ENCODE measurements at regions not wholly inside any gene's neighbourhood (a gene's known extent, or its start where the extent isn't known, plus 50 kb on each side); places are given as distances from the start of the nearest gene placed in this dataset.

DNA sequence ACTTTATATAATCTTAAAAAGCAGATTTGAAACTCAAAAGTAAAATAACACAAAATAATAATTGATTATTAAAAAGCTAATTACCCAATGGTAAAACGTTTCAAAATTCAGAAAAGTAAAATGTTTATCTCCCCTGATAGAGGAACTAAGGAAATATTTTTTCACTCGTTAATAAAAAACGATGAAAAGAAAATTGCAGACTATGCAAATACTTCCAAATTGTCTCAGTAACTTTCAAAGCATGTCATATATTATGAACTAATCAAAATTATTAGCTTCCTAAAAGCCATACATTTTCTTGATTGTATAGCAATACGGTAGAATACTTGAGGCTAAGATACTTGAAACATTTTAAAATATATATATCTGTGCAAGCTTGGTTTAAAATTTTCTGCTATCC, 366.3 kb downstream of the TLL1 start:
- H3K36me3 ChIP-seq (ENCODE audit: control insufficient read depth in 2 of 2, insufficient read depth in 1 of 2, low read length in 2 of 2), result no peaks in the 10 kb centered on the region
- H3K4me1 ChIP-seq (ENCODE audit: control insufficient read depth, insufficient read depth, low read length), result no peaks in the 10 kb centered on the region
- ChIA-PET CTCF (interaction anchor here (0.5 kb wide), 1 partner anchor 386 kb away, joined by 3 read pairs; no protein-coding TSS in a partner anchor), POLR2A (no interaction called here)
- H3K9me3 ChIP-seq (ENCODE audit: control insufficient read depth, insufficient read depth, low read depth, low read length), result no peaks in the 10 kb centered on the region
- TF ChIP-seq ZNF221 (tag by site-specific recombination; IDR thresholded peaks at IDR 0.05; ENCODE audit: borderline replicate concordance) (no peak), ZNF843 (tag by site-specific recombination; IDR thresholded peaks at IDR 0.05) (no peak), BCL11A (tag by site-specific recombination; IDR thresholded peaks at IDR 0.05; ENCODE audit: low read depth) (no peak), ZNF548 (tag by site-specific recombination; IDR thresholded peaks at IDR 0.05) (no peak), YY1 (tag by site-specific recombination; IDR thresholded peaks at IDR 0.05) (no peak), KLF8 (tag by site-specific recombination; IDR thresholded peaks at IDR 0.05) (no peak), MZF1 (tag by site-specific recombination; IDR thresholded peaks at IDR 0.05; ENCODE audit: borderline replicate concordance) (no peak), ZNF521 (tag by site-specific recombination; IDR thresholded peaks at IDR 0.05) (no peak), ZSCAN23 (tag by site-specific recombination; IDR thresholded peaks at IDR 0.05) (no peak), ZNF600 (tag by site-specific recombination; IDR thresholded peaks at IDR 0.05) (no peak), ZNF621 (tag by site-specific recombination; IDR thresholded peaks at IDR 0.05) (no peak), ZNF423 (tag by site-specific recombination; IDR thresholded peaks at IDR 0.05) (no peak), GLIS2 (tag by site-specific recombination; IDR thresholded peaks at IDR 0.05) (no peak), PRDM10 (tag by site-specific recombination; IDR thresholded peaks at IDR 0.05) (no peak), ZNF274 (IDR thresholded peaks at IDR 0.05; ENCODE audit: low read length) (no peak), ZNF274 (tag by site-specific recombination; IDR thresholded peaks at IDR 0.05; ENCODE audit: borderline replicate concordance) (no peak), ZNF366 (tag by site-specific recombination; conservative IDR thresholded peaks at IDR 0.05) (no peak)
- TF ChIP-seq, protein P1, sequence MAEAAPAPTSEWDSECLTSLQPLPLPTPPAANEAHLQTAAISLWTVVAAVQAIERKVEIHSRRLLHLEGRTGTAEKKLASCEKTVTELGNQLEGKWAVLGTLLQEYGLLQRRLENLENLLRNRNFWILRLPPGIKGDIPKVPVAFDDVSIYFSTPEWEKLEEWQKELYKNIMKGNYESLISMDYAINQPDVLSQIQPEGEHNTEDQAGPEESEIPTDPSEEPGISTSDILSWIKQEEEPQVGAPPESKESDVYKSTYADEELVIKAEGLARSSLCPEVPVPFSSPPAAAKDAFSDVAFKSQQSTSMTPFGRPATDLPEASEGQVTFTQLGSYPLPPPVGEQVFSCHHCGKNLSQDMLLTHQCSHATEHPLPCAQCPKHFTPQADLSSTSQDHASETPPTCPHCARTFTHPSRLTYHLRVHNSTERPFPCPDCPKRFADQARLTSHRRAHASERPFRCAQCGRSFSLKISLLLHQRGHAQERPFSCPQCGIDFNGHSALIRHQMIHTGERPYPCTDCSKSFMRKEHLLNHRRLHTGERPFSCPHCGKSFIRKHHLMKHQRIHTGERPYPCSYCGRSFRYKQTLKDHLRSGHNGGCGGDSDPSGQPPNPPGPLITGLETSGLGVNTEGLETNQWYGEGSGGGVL (tag by site-specific recombination; IDR thresholded peaks at IDR 0.05), result no peak
- TF ChIP-seq, protein P2, sequence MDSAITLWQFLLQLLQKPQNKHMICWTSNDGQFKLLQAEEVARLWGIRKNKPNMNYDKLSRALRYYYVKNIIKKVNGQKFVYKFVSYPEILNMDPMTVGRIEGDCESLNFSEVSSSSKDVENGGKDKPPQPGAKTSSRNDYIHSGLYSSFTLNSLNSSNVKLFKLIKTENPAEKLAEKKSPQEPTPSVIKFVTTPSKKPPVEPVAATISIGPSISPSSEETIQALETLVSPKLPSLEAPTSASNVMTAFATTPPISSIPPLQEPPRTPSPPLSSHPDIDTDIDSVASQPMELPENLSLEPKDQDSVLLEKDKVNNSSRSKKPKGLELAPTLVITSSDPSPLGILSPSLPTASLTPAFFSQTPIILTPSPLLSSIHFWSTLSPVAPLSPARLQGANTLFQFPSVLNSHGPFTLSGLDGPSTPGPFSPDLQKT (IDR thresholded peaks at IDR 0.05; ENCODE audit: borderline replicate concordance, low read depth, low read length), result no peak
- no peak overlapping the region for H3K27ac ChIP-seq (ENCODE audit: extremely low read depth, low read depth, low read length)
- no peak overlapping the region for H3K4me3 ChIP-seq (ENCODE audit: low read depth, low read length)
